NB4 (cell line): ENCODE measurements at regions not wholly inside any gene's neighbourhood (a gene's known extent, or its start where the extent isn't known, plus 50 kb on each side); places are given as distances from the start of the nearest gene placed in this dataset.

Experiments used
- MYC ChIP-seq: IDR thresholded peaks from 2 replicates; pipeline ENCODE4 v1.6.1; 2011; ENCODE audit warnings: low read depth, low read length
- POLR2A ChIP-seq: IDR thresholded peaks from 2 replicates; pipeline ENCODE4 v1.6.1; 2011; ENCODE audit warnings: mild to moderate bottlenecking; ENCODE audit not compliant: insufficient read length; ENCODE audit errors: extremely low read depth
- TF ChIP-seq, protein P1 (sequence below): IDR thresholded peaks from one replicate; pipeline ENCODE4 v1.5.1; 2012; ENCODE audit warnings: low read depth, low read length
- TF ChIP-seq, protein P2 (sequence below): IDR thresholded peaks from 2 replicates; pipeline ENCODE4 v1.6.1; 2011; ENCODE audit warnings: low read depth, low read length

DNA sequence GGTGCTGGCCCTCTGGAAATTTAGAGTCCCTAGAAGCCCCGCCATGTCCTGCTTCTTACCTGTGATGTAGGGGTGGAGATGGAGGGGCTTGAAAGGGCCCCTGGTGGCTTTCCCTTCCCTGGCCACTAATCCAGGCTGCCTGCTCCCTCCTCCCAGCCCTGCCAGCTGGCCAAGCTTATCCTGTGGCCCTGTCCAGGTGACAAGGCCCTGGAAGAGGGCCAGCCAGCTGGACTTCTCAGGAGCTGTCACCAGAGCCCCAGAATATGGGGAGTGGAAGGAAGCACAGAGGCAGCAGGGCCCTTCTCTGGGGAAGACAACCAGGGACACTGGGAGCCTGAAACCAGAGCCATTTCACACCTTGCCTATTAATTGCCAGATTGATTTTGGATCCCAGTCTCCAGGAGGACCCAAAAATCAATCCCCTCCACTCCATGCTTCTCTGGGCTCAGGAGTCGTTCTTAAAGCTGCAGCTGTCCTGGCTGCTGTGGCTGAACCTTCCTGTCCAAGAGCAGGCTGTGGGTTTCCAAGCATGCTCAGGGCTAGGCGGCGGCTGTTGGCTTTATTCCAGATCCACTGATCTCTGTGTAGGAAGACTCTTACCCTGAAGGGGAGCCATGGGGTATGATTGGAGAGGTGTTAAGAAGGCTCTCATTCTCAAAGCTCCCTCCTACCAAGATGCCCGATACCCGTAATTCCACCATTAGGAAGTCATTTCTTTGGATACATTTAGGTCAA lies 52.6 kb upstream of the PCBD1 start:
- TF ChIP-seq, protein P1, sequence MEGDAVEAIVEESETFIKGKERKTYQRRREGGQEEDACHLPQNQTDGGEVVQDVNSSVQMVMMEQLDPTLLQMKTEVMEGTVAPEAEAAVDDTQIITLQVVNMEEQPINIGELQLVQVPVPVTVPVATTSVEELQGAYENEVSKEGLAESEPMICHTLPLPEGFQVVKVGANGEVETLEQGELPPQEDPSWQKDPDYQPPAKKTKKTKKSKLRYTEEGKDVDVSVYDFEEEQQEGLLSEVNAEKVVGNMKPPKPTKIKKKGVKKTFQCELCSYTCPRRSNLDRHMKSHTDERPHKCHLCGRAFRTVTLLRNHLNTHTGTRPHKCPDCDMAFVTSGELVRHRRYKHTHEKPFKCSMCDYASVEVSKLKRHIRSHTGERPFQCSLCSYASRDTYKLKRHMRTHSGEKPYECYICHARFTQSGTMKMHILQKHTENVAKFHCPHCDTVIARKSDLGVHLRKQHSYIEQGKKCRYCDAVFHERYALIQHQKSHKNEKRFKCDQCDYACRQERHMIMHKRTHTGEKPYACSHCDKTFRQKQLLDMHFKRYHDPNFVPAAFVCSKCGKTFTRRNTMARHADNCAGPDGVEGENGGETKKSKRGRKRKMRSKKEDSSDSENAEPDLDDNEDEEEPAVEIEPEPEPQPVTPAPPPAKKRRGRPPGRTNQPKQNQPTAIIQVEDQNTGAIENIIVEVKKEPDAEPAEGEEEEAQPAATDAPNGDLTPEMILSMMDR: no peak
- TF ChIP-seq, protein P2, sequence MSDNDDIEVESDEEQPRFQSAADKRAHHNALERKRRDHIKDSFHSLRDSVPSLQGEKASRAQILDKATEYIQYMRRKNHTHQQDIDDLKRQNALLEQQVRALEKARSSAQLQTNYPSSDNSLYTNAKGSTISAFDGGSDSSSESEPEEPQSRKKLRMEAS: no peak
- TF ChIP-seq POLR2A (no peak), MYC (no peak)
